ENCODE measurements at regions not wholly inside any gene's neighbourhood (a gene's known extent, or its start where the extent isn't known, plus 50 kb on each side); places are given as distances from the start of the nearest gene placed in this dataset.

GRCh38 chr13:39818953-39819352 lies 163.5 kb downstream of the COG6 start:
- H3K9me3 ChIP-seq (replicated peaks; ENCODE audit: control insufficient read depth, insufficient read depth, low read depth, low read length) = no peaks in the 10 kb centered on the region
- in situ Hi-C loops (cut with MboI) = no loop called here
- no peak overlapping the region for H3K27ac ChIP-seq (ENCODE audit: extremely low read depth, low read depth, low read length)
- H3K4me3 ChIP-seq = no peak overlapping the region
- FAIRE-seq (no peak), DNase-seq (ENCODE audit: extremely low read depth in 1 of 4, low spot score in 3 of 4) (no peak), ATAC-seq (no peak)
- ChIA-PET CTCF (ENCODE audit: low intra/inter-chr PET ratio) (no interaction called here), POLR2A (no interaction called here)
- no peaks in the 10 kb centered on the region for H3K9me1 ChIP-seq (ENCODE audit: control insufficient read depth, insufficient read depth, low read length)
- BruUV-seq (replicated peaks) = no TSS peak
- no peak overlapping the region for H3K9ac ChIP-seq (ENCODE audit: insufficient read depth in 1 of 2, low read depth in 2 of 2, low read length in 2 of 2)
- H3K36me3 ChIP-seq (ENCODE audit: control insufficient read depth, insufficient read depth, low read length) = no peaks in the 10 kb centered on the region
- no peaks in the 10 kb centered on the region for H3K79me2 ChIP-seq (ENCODE audit: control insufficient read depth, insufficient read depth, low read length)
- H3K27me3 ChIP-seq (ENCODE audit: control insufficient read depth in 2 of 2, insufficient read depth in 2 of 2, low read length in 2 of 2) = no peaks in the 10 kb centered on the region
- no peaks in the 10 kb centered on the region for H3K4me1 ChIP-seq (replicated peaks in 1 of 2; ENCODE audit: control insufficient read depth in 2 of 2, insufficient read depth in 2 of 2, low read length in 2 of 2)
- no peak overlapping the region for H2AFZ ChIP-seq (ENCODE audit: low read depth, low read length)
- intact Hi-C loops (cut with micrococcal nuclease) = no loop called here
- H3K4me2 ChIP-seq (ENCODE audit: insufficient read depth, low read length) = no peak overlapping the region
- no peaks in the 10 kb centered on the region for H4K20me1 ChIP-seq (replicated peaks; ENCODE audit: control insufficient read depth, insufficient read depth, low read length)
- 0% methylated on average over 5 of the region's 5 CpGs for WGBS (ENCODE audit: insufficient coverage, low coverage, missing lambda C conversion rate)
- no peak for TF ChIP-seq KAT7 (CRISPR knock-in tag; IDR thresholded peaks at IDR 0.05; ENCODE audit: borderline replicate concordance)
- no peak for TF ChIP-seq ZNF583 (CRISPR knock-in tag; IDR thresholded peaks at IDR 0.05)
- TF ChIP-seq NR3C1 (CRISPR knock-in tag; IDR thresholded peaks at IDR 0.05) = no peak
- TF ChIP-seq SMARCA4 (IDR thresholded peaks at IDR 0.05) = no peak
- no peak for TF ChIP-seq CBX3 (IDR thresholded peaks at IDR 0.05; ENCODE audit: borderline replicate concordance in 1 of 2, low read length in 2 of 2)
- no peak for TF ChIP-seq SRSF1 (IDR thresholded peaks at IDR 0.05; ENCODE audit: low read depth, low read length)
- TF ChIP-seq RFX7 (CRISPR knock-in tag; IDR thresholded peaks at IDR 0.05) = no peak
- TF ChIP-seq ZNF707 (CRISPR knock-in tag; conservative IDR thresholded peaks at IDR 0.05) = no peak
- no peak for TF ChIP-seq NONO (IDR thresholded peaks at IDR 0.05; ENCODE audit: low read depth in 2 of 2, low read length in 1 of 2)
- no peak for TF ChIP-seq ZNF668 (CRISPR knock-in tag; IDR thresholded peaks at IDR 0.05)
